ENCODE measurements at regions not wholly inside any gene's neighbourhood (a gene's known extent, or its start where the extent isn't known, plus 50 kb on each side); places are given as distances from the start of the nearest gene placed in this dataset.

GRCh38 chr10:24791084-24791726, 67.5 kb upstream of the ARHGAP21 start (continued):
- TF ChIP-seq EZH2 (IDR thresholded peaks at IDR 0.05; ENCODE audit: low read depth, unreplicated experiment) (no peak), POLR2AphosphoS5 (IDR thresholded peaks at IDR 0.05; ENCODE audit: low read depth) (no peak), EZH2phosphoT487 (IDR thresholded peaks at IDR 0.05; ENCODE audit: unreplicated experiment) (no peak), ETS1 (IDR thresholded peaks at IDR 0.05) (no peak), ZNF331 (CRISPR knock-in tag; IDR thresholded peaks at IDR 0.05; ENCODE audit: low read depth) (no peak), REST (IDR thresholded peaks at IDR 0.05; ENCODE audit: unreplicated experiment) (no peak), STAT1 (IDR thresholded peaks at IDR 0.05; ENCODE audit: unreplicated experiment) (no peak)

- Histone ChIP-seq H3K27me3 (ENCODE audit: insufficient read depth) (no peaks in the 10 kb centered on the region), H3K9me2 (ENCODE audit: insufficient read depth) (no peaks in the 10 kb centered on the region), H3K4me3 (no peak overlapping the region), H3K27ac (ENCODE audit: low read depth) (no peak overlapping the region), H4K20me1 (replicated peaks; ENCODE audit: insufficient read depth) (no peaks in the 10 kb centered on the region), H3K36me3 (ENCODE audit: insufficient read depth) (no peaks in the 10 kb centered on the region), H3K4me2 (no peak overlapping the region), H3K4me1 (ENCODE audit: insufficient read depth) (no peaks in the 10 kb centered on the region), H3F3A (replicated peaks; ENCODE audit: low read depth) (no peaks in the 10 kb centered on the region), H3K79me2 (replicated peaks; ENCODE audit: insufficient read depth) (no peaks in the 10 kb centered on the region), H2AFZ (peak overlapping the region; percentile 87; the same call in 1 of the 2 replicates)
- no peaks in the 10 kb centered on the region; the same call in 2 of the 3 replicates for H3K9me3 Mint-ChIP-seq
- no peaks in the 10 kb centered on the region for H3K4me1 Mint-ChIP-seq
- ATAC-seq (no peak), DNase-seq (ENCODE audit: low spot score) (peak; percentile 19)
- H3K27ac Mint-ChIP-seq, result no peak overlapping the region
- H3K27me3 Mint-ChIP-seq (ENCODE audit: insufficient read depth, low read depth, poor library complexity), result peaks cover 3% of the 10 kb centered on the region
- H3K36me3 Mint-ChIP-seq (ENCODE audit: low read depth), result no peaks in the 10 kb centered on the region
- TF ChIP-seq CREB1 (CRISPR knock-in tag; IDR thresholded peaks at IDR 0.05; ENCODE audit: low read depth) (no peak), ZNF114 (CRISPR knock-in tag; IDR thresholded peaks at IDR 0.05) (no peak), POLR2AphosphoS5 (IDR thresholded peaks at IDR 0.05; ENCODE audit: low read depth) (no peak), ZNF462 (CRISPR knock-in tag; IDR thresholded peaks at IDR 0.05) (no peak), JUNB (IDR thresholded peaks at IDR 0.05; ENCODE audit: unreplicated experiment) (no peak), STAT1 (IDR thresholded peaks at IDR 0.05; ENCODE audit: unreplicated experiment) (no peak), EZH2phosphoT487 (IDR thresholded peaks at IDR 0.05; ENCODE audit: unreplicated experiment) (no peak), ZNF331 (CRISPR knock-in tag; IDR thresholded peaks at IDR 0.05; ENCODE audit: low read depth) (no peak)
- no peak overlapping the region for H3K4me3 Mint-ChIP-seq
Measured at GRCh38 chr10:24790599-24790998, 66.9 kb upstream of the ARHGAP21 start.
